ES-I3 (cell line): ENCODE measurements at regions not wholly inside any gene's neighbourhood (a gene's known extent, or its start where the extent isn't known, plus 50 kb on each side); places are given as distances from the start of the nearest gene placed in this dataset.
"Not testable (repeated sequence)": the region's sequence is repeated elsewhere in the genome, so short reads cannot be mapped to it uniquely, and the experiment has no call there.

Source experiments
- H3K36me3 ChIP-seq: 2 replicates; pipeline ENCODE4 v1.6.1; 2013; ENCODE audit warnings: mild to moderate bottlenecking, low read length, control low read depth, moderate library complexity; ENCODE audit not compliant: insufficient read depth
- H3K4me1 ChIP-seq: 2 replicates; pipeline ENCODE4 v1.6.1; 2013; ENCODE audit warnings: mild to moderate bottlenecking, control low read depth, low read length; ENCODE audit not compliant: insufficient read depth
- H3K9ac ChIP-seq: 2 replicates; pipeline ENCODE4 v1.6.1; 2013; ENCODE audit warnings: low read depth, mild to moderate bottlenecking, low read length, moderate library complexity
- H3K9me3 ChIP-seq: 2 replicates; pipeline ENCODE4 v1.6.1; 2013; ENCODE audit warnings: mild to moderate bottlenecking, low read length, moderate library complexity; ENCODE audit not compliant: control insufficient read depth, insufficient read depth

DNA sequence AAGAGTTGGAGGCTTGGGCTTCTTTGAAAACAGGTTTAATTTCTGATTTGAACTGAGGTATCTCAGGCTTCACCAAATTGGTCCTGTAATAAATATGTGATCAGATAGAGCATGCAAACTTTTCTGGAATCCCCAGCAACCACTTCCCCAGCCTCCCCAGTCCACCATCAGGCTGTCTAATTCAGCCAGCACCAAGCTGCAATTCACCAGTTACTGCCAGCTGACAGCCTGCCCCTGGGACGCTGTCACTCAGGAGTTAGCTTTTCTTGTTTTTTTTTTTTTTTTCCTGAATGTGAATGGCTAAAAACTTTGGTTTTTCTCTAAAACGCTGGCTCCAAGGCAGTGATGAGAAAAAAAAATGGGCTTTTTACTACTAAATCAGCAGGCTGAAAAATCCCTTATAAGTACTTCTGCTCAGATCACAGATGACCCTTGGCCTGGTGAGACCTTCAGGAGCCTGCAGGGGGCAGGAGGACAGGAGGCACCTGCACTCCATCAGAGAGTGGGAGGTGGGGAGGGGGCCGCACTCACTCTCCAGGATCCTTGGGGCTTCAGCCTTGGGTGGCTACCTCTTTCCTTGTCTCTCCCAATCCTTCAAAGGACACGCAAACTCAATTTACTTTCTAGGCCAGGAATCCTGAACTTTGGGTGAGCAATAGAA lies 349.4 kb downstream of the GATA3 start:
- Histone ChIP-seq H3K9ac (no peak overlapping the region), H3K36me3 (no peaks in the 10 kb centered on the region), H3K9me3 (no peaks in the 10 kb centered on the region), H3K4me1 (peaks cover 17% of the 10 kb centered on the region)

DNA sequence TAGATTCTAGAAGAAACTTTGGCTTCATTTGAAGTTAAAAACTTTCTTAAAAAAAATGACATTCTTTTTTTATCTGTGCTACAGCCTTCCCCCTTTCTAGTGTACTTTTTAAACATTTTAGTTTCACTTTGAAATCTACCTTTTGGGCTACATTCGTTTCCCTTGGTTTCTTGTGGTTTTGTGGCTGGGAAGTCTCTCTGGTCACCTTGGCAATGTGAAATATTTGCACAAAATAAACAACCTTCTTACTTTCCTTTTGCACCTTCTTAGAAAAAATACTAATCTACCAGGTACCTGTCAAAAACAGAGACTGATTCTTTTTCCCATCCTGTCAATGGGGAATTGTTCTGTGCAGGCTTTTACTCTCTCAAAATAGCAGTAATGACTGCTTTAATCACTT lies 350.2 kb downstream of the GATA3 start:
- Histone ChIP-seq H3K9me3 (no peaks in the 10 kb centered on the region), H3K9ac (no peak overlapping the region), H3K4me1 (peaks cover 16% of the 10 kb centered on the region), H3K36me3 (no peaks in the 10 kb centered on the region)

DNA sequence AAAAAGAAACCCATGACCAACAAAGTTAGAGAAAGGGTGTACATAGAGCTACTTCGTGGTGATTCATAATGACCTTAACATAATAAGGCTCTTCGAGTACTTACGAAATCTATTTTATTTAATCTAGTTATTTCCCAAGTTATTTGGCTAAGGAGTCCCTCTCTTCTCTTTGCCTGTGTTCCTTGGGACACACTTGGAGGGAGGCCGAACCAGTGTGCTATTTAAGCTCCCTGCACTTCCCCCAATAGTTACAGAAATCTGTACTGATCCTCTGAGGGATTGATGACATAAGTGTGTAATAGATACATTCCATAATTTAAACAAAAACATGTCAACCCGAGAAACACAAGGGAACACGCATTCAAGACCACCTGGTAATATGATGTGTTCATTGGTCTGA lies 351.1 kb downstream of the GATA3 start:
- no peaks in the 10 kb centered on the region for H3K36me3 ChIP-seq
- peaks cover 11% of the 10 kb centered on the region for H3K4me1 ChIP-seq
- H3K9me3 ChIP-seq = no peaks in the 10 kb centered on the region
- H3K9ac ChIP-seq = no peak overlapping the region

DNA sequence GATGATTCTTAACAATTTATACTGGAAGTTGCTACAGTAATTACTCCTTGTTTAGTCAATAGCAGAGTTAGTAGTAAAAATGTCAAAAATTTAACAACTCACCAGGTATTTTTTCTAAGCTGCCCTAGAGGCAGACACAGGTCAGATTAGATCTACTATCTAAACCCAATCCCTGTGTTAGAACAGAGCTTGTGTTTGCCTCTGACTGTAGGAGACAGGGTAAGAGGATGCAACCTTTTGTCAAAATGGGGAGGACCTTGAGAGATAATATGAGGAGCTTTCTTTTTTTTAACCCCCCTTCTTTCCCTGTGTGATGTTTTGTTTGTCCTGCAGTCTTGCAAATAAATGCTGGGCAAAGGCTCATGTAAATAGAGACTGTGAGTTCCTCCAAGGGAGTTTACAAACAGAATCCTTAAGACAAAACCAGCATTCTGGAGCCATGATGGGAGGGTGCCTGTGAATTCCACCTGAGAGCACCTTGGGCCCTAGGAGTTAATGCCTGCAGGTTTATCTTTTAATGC lies 353.1 kb downstream of the GATA3 start:
- Histone ChIP-seq H3K9me3 (no peaks in the 10 kb centered on the region), H3K9ac (no peak overlapping the region)

DNA sequence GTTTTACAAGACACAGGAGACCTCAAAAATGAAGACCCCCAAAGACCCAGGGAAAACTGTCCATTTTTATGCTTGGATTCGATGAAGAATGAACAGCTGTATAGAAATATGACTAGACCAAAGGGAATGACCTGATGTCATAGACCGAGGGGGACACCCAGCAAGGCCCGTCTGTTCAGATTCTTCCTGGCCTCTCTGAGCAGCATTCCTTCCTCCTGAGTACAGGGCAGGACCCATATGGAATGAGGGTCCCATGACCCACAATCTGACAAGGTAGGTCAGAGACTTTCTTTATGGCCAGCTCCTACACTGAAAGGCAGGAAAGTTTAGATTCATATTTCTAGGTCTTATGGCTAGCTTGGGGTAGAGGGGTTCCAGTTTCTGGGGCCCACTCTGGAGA lies 356.0 kb downstream of the GATA3 start:
- Histone ChIP-seq H3K4me1 (peaks cover 3% of the 10 kb centered on the region; the same call in 1 of the 2 replicates), H3K9ac (no peak overlapping the region), H3K36me3 (no peaks in the 10 kb centered on the region), H3K9me3 (no peaks in the 10 kb centered on the region)

More for the DNA sequence above, 353.1 kb downstream of the GATA3 start:
- H3K36me3 ChIP-seq = no peaks in the 10 kb centered on the region
- H3K4me1 ChIP-seq = peaks cover 3% of the 10 kb centered on the region; the same call in 1 of the 2 replicates

DNA sequence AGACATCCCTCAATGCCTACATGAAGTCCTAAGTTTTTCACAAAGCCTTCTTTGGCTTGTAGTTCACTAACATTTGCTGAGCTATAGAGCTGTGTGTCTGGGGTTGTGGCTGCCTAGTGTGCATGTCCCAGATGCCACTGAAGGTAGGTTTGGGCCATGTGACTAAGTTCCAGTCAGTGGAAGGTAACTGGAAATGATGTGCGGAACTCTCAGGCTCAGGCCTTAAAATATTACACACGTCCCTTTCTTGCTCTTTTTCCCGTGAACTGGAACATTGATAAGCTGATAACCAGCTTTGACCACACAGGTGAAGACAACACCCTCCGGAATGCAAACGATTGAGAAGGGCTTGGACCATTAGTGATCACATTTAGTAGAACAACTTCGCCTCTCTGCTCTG lies 358.1 kb downstream of the GATA3 start:
- no peaks in the 10 kb centered on the region for H3K36me3 ChIP-seq
- H3K4me1 ChIP-seq = peaks cover 3% of the 10 kb centered on the region; the same call in 1 of the 2 replicates
- no peaks in the 10 kb centered on the region for H3K9me3 ChIP-seq
- H3K9ac ChIP-seq = no peak overlapping the region

DNA sequence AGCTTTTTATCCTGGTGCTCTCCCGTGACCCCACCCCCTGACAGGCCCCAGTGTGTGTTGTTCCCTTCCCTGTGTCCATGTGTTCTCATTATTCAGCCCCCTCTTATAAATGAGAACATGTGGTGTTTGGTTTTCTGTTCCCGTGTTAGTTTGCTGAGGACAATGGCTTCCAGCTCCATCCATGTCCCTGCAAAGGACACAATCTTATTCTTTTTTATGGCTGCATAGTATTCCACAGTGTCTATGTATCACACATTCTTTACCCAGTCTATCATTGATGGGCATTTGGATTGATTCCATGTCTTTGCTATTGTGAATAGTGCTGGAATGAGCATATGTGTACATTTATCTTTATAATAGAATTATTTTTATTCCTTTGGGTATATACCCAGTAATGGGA lies 360.5 kb downstream of the GATA3 start:
- H3K9me3 ChIP-seq, H3K36me3 ChIP-seq, H3K9ac ChIP-seq, H3K4me1 ChIP-seq: not testable (repeated sequence)

DNA sequence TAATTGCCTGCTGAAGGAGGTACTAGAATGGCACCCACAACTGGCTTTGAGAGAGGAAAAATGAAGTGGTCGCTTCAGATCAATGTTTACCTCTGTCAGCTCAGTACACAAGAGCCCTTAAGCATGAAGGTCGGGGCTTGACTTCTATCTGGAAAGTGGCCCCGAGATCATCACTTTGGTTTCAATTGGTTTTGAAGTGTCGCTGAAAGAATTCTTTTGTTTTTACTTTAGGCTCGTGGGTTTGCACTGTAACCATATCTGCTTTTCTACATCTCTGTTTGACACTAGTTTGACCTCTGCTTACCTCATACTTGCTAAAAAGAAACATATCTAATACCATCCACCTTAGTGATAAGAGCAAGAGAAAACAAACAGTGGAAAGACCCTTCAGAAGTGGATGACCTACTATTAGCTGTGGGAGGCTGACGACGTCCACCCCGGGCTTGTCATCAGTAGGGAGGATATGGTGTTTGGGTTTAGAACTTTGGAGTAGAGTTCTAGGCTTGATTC lies 361.8 kb downstream of the GATA3 start:
- no peak overlapping the region for H3K9ac ChIP-seq
- no peaks in the 10 kb centered on the region for H3K9me3 ChIP-seq
- H3K4me1 ChIP-seq = no peaks in the 10 kb centered on the region
- H3K36me3 ChIP-seq = no peaks in the 10 kb centered on the region

DNA sequence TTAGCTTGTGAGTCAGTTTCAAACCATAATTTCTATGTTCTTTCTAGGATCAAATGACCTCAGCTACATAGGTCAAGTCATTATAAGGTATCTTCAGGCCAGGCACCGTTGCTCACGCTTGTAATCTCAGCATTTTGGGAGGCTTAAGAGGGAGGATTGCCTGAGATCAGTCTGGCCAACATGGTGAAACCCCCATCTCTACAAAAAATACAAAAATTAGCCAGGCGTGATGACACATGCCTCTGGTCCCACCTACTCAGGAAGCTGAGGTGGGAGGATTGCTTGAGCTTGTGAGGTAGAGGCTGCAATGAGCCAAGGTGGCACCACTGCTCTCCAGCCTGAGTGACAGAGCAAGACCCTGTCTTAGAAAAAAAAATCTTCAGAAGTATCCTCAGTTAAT lies 362.3 kb downstream of the GATA3 start:
- no peaks in the 10 kb centered on the region for H3K4me1 ChIP-seq
- no peaks in the 10 kb centered on the region for H3K36me3 ChIP-seq
- no peaks in the 10 kb centered on the region for H3K9me3 ChIP-seq
- no peak overlapping the region for H3K9ac ChIP-seq

DNA sequence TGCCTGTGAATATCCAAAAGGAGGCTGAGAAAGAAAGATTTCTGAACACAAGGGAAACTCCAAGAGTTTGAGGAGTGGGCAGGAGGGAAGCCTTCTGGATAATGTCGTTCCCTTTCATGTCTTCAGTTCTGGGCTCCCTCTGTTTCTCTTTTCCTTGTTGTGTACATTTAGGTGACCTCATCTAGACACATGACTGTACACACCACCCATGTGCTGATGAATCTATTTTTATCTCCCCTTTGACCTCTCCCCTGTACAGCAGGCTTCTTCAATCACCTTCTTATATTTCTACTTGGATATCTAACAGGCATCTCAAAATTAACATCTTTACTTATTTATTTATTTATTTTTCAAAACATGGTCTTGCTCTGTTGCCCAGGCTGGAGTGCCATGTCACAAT lies 363.1 kb downstream of the GATA3 start:
- Histone ChIP-seq H3K4me1 (no peaks in the 10 kb centered on the region), H3K9ac (no peak overlapping the region), H3K36me3 (no peaks in the 10 kb centered on the region), H3K9me3 (no peaks in the 10 kb centered on the region)

DNA sequence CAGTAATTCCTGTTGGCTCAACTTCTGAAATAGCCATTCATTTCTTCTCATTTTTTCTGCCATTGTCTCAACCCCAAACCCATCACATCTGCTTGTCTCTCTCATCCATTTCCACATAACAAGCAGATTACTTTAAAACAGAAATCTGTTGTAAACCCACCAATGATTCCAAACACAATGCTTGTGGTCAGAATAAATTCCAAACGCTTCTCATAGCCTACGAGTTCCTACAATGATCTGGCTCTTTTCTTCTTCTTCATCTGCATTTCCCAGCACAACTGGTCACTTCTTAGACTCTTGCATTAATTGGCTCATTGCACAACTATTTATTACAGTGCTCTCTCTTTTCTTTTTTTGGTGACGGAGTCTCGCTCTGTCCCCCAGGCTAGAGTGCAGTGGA lies 364.1 kb downstream of the GATA3 start:
- H3K9me3 ChIP-seq = no peaks in the 10 kb centered on the region
- no peaks in the 10 kb centered on the region for H3K36me3 ChIP-seq
- no peak overlapping the region for H3K9ac ChIP-seq
- H3K4me1 ChIP-seq = no peaks in the 10 kb centered on the region

DNA sequence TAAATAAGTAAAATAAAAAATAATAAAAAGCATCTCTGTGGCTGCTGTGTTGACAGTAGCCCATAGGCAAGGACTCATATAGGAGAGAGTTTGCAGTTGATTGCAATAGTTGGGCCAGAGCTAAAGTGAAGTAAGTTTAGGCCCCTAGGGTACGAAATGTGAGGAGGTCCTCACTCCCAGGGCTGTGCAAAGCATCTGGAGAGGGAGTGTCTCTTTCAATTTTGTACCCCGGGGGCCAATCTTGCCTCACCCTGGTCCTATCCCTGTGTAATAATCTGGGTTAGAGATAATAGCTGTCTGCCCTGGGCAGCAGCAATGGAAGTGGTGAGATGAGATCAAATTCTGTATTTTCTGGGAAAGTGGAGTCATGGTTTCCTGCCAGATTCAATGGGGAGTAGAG lies 365.7 kb downstream of the GATA3 start:
- no peak overlapping the region for H3K9ac ChIP-seq
- H3K4me1 ChIP-seq = no peaks in the 10 kb centered on the region
- no peaks in the 10 kb centered on the region for H3K36me3 ChIP-seq
- no peaks in the 10 kb centered on the region for H3K9me3 ChIP-seq

DNA sequence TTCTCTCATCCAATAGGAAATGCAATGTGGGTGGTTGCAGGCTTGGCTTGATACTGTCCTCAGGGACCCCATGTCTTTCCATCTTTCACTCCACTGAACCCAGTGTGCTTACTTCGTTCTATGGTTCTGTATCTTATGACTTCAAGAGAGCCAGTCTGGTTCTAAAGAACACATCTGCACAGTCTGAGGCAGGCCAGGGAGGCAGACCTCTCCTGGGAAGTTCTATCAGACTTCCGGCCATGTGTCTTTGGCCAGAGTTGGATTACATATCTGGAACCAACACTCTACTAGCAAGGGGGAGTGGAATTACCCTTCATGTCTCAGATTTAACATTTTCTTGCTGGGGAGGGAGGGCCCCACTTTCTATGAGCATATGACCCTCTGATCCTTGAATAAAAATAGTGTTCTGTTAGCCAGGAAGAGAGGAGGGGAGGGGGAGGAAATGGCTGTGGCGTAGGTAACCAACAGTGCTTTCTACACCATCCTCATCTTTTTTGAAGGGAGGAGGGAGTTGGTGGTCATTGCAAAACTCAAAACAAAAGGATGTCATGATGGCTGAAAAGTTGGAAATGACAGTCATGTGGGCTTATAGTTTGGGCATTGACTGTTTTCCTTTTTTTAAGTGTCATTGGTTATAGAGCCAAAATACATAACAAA lies 370.2 kb downstream of the GATA3 start:
- Histone ChIP-seq H3K9me3 (no peaks in the 10 kb centered on the region), H3K4me1 (peaks cover 3% of the 10 kb centered on the region; the same call in 1 of the 2 replicates), H3K36me3 (no peaks in the 10 kb centered on the region), H3K9ac (no peak overlapping the region)

DNA sequence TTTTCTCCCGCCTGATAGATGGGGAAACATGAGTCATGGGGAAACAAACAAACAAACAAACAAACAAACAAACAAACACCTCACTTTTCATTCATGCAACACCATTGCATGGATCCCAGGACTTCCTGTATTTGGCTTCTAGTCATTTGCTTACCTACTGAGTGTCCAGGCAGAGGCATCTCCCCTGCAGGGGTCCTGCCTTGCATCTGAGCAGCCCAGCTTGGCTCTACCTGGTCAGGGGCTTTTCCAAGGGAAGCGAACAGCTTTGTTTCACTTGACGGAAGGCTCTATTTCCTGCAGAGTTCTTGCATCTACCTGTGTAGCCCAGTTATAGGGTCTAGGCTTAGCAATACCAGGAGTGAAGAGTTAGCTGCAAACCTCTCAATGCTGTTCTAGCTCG lies 374.2 kb downstream of the GATA3 start:
- Histone ChIP-seq H3K36me3 (no peaks in the 10 kb centered on the region), H3K9ac (no peak overlapping the region), H3K9me3 (no peaks in the 10 kb centered on the region), H3K4me1 (peaks cover 3% of the 10 kb centered on the region; the same call in 1 of the 2 replicates)

DNA sequence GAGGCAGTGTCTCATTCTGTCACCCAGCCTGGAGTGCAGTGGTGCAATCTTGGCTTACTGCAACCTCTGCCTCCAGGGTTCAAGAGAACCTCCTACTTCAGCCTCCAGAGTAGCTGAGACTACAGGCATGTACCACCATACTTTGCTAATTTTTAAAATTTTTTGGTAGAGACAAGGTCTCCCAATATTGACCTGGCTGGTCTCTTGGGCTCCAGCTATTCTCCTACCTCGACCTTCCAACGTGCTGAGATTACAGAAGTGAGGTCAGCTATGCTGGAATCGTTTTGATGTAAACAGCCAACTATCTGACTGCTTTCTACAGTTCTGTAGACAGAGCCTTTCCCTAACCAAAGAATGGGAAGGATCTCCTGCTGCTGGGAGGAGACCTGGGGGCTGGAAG lies 375.8 kb downstream of the GATA3 start:
- Histone ChIP-seq H3K9me3 (no peaks in the 10 kb centered on the region), H3K36me3 (no peaks in the 10 kb centered on the region), H3K9ac (no peak overlapping the region), H3K4me1 (peaks cover 3% of the 10 kb centered on the region; the same call in 1 of the 2 replicates)
